HCT116 (cell line): ENCODE measurements at regions not wholly inside any gene's neighbourhood (a gene's known extent, or its start where the extent isn't known, plus 50 kb on each side); places are given as distances from the start of the nearest gene placed in this dataset.

Experiments
- ATAC-seq: fragments of 200-7000 bp; cut with Tn5 transposase; 2 replicates; pipeline ENCODE4 v1.9.1; 2020; ENCODE audit warnings: mild to moderate bottlenecking, moderate library complexity
- BruUV-seq: library from RNA; stranded (reverse); fragments of 400-500 nt; replicated peaks from 2 replicates; lab custom pipeline; 2021; lab: Mats Ljungman, UMichigan
- CTCF ChIA-PET: fragments of 300-600 bp; sonication (Branson Sonifier 250); formaldehyde crosslinking; loops from one replicate; lab custom pipeline; 2021; ENCODE audit warnings: antibody characterized with exemption; lab: Charles Lee
- POLR2A ChIA-PET: fragments of 300-600, 350-600 bp; sonication (Branson Sonifier 250); formaldehyde crosslinking; loops from one replicate; lab custom pipeline; 2021; ENCODE audit warnings: antibody characterized with exemption; lab: Charles Lee
- RAD21 ChIA-PET, 2 experiments: fragments of 300-600 bp; sonication (Branson Sonifier 250); formaldehyde crosslinking; loops; one replicate each; lab custom pipeline; 2023; ENCODE audit warnings: low total read pairs in 2 of 2; ENCODE audit not compliant: uncharacterized antibody in 2 of 2, unreplicated experiment in 2 of 2, low non-redundant PET in 1 of 2; lab: Charles Lee
- DNase-seq: peaks from one replicate; pipeline ENCODE4 v3.0.0-alpha.2; 2010; ENCODE audit warnings: low read depth, low spot score
- H2AFZ ChIP-seq: fragments of 200-600 bp; shearing (Covaris generic), sonication (generic); 2 replicates; pipeline ENCODE4 v1.6.1; 2017; ENCODE audit warnings: low read depth, mixed run types, mixed read lengths, antibody characterized with exemption, low read length; ENCODE audit not compliant: poor library complexity, severe bottlenecking
- H3K27ac ChIP-seq: 2 replicates; pipeline ENCODE4 v1.5.1; 2012; ENCODE audit warnings: low read depth, low read length
- H3K27me3 ChIP-seq: fragments of 200-600 bp; sonication (generic); 2 replicates; pipeline ENCODE4 v1.6.1; 2016; ENCODE audit warnings: mixed run types, low read length, mixed read lengths; ENCODE audit not compliant: insufficient read depth
- H3K36me3 ChIP-seq, 2 experiments: fragments of 200-500 bp in 1 of 2; fragments of 200-600 bp in 1 of 2; sonication (Bioruptor generic) in 1 of 2; sonication (generic) in 1 of 2; 2 replicates each; pipeline versions ENCODE4 v1.5.1 to v1.6.1; 2014 to 2016; ENCODE audit warnings: low read length in 2 of 2, inconsistent platforms in 1 of 2, mixed read lengths in 1 of 2, mixed run types in 1 of 2; ENCODE audit not compliant: insufficient read depth in 2 of 2, control insufficient read depth in 1 of 2
- H3K4me1 ChIP-seq, 2 experiments: fragments of 200-600 bp in 1 of 2; sonication (generic) in 1 of 2; 2 replicates each; pipeline versions ENCODE4 v1.5.1 to v1.6.1; 2012 to 2017; ENCODE audit warnings: low read length in 2 of 2, inconsistent platforms in 1 of 2, mild to moderate bottlenecking in 1 of 2, mixed read lengths in 1 of 2, mixed run types in 1 of 2, moderate library complexity in 1 of 2; ENCODE audit not compliant: insufficient read depth in 2 of 2, control insufficient read depth in 1 of 2
- H3K4me2 ChIP-seq: fragments of 200-600 bp; sonication (generic); 2 replicates; pipeline ENCODE4 v1.6.1; 2017; ENCODE audit warnings: mixed run types, low read length, mixed read lengths
- H3K4me3 ChIP-seq, 2 experiments: fragments of 200-600 bp in 1 of 2; sonication (generic) in 1 of 2; replicated peaks in 1 of 2; 2 replicates each; pipeline ENCODE4 v1.5.1; 2011 to 2016; ENCODE audit warnings: low read length in 2 of 2, control low read depth in 1 of 2, low read depth in 1 of 2, mild to moderate bottlenecking in 1 of 2, mixed read lengths in 1 of 2, mixed run types in 1 of 2
- H3K79me2 ChIP-seq: fragments of 200-600 bp; sonication (generic); 2 replicates; pipeline ENCODE4 v1.6.1; 2017; ENCODE audit warnings: mild to moderate bottlenecking, mixed run types, low read length, moderate library complexity, mixed read lengths; ENCODE audit not compliant: insufficient read depth
- H3K9ac ChIP-seq: fragments of 200-600 bp; sonication (generic); 2 replicates; pipeline ENCODE4 v1.6.1; 2016; ENCODE audit warnings: low read length, mixed read lengths
- H3K9me2 ChIP-seq: fragments of 200-600 bp; sonication (generic), shearing (Covaris generic); 2 replicates; pipeline ENCODE4 v1.6.1; 2017; ENCODE audit warnings: mixed run types, mild to moderate bottlenecking, moderate library complexity; ENCODE audit not compliant: insufficient read depth
- H3K9me3 ChIP-seq, 2 experiments: fragments of 200-500 bp in 1 of 2; fragments of 200-600 bp in 1 of 2; sonication (Bioruptor generic) in 1 of 2; sonication (generic) in 1 of 2; 2 replicates each; pipeline ENCODE4 v1.6.1; 2014 to 2017; ENCODE audit warnings: low read length in 2 of 2, mixed read lengths in 2 of 2, inconsistent platforms in 1 of 2, low read depth in 1 of 2, mild to moderate bottlenecking in 1 of 2, mixed run types in 1 of 2, moderate library complexity in 1 of 2; ENCODE audit not compliant: control insufficient read depth in 1 of 2, insufficient read depth in 1 of 2
- H4K20me1 ChIP-seq: fragments of 200-600 bp; sonication (generic), shearing (Covaris generic); 2 replicates; pipeline ENCODE4 v1.6.1; 2017; ENCODE audit warnings: mixed run types, mild to moderate bottlenecking, moderate library complexity; ENCODE audit not compliant: insufficient read depth
- CBX3 ChIP-seq: IDR thresholded peaks from 2 replicates; pipeline ENCODE4 v1.6.1; 2012; ENCODE audit warnings: low read depth
- CEBPB ChIP-seq: IDR thresholded peaks from 2 replicates; pipeline ENCODE4 v1.6.1; 2012; ENCODE audit warnings: low read depth
- EGR1 ChIP-seq: IDR thresholded peaks from 2 replicates; pipeline ENCODE4 v1.6.1; 2012; ENCODE audit warnings: low read depth
- EZH2 ChIP-seq: fragments of 200-600 bp; sonication (generic); IDR thresholded peaks from 2 replicates; pipeline ENCODE4 v1.6.1; 2017; ENCODE audit warnings: antibody characterized with exemption, mixed run types
- EZH2phosphoT487 ChIP-seq: fragments of 200-600 bp; IDR thresholded peaks from 2 replicates; pipeline ENCODE4 v1.6.1; 2018; ENCODE audit warnings: antibody characterized with exemption, borderline replicate concordance
- FOSL1 ChIP-seq: IDR thresholded peaks from 2 replicates; pipeline ENCODE4 v1.6.1; 2012; ENCODE audit warnings: low read depth
- JUND ChIP-seq: IDR thresholded peaks from 2 replicates; pipeline ENCODE4 v1.6.1; 2012
- POLR2AphosphoS5 ChIP-seq: IDR thresholded peaks from 2 replicates; pipeline ENCODE4 v1.6.1; 2011; ENCODE audit warnings: mild to moderate bottlenecking, low read depth, low read length, moderate library complexity
- RAD21 ChIP-seq: IDR thresholded peaks from 2 replicates; pipeline ENCODE4 v1.6.1; 2012; ENCODE audit warnings: low read depth, mild to moderate bottlenecking
- SIN3A ChIP-seq: IDR thresholded peaks from 2 replicates; pipeline ENCODE4 v1.6.1; 2012; ENCODE audit warnings: low read depth
- SP1 ChIP-seq: IDR thresholded peaks from 2 replicates; pipeline ENCODE4 v1.6.1; 2012; ENCODE audit warnings: low read depth
- intact Hi-C: fragments of 100-400 bp; cut with micrococcal nuclease; formaldehyde crosslinking; loops from 2 replicates; pipeline ENCODE4 v1.10.0; 2022
- TF ChIP-seq, protein P1 (sequence below): IDR thresholded peaks from 2 replicates; pipeline ENCODE4 v1.6.1; 2012; ENCODE audit warnings: low read depth
- TF ChIP-seq, protein P2 (sequence below): IDR thresholded peaks from 2 replicates; pipeline ENCODE4 v1.6.1; 2012
- TF ChIP-seq, protein P3 (sequence below): IDR thresholded peaks from 2 replicates; pipeline ENCODE4 v1.6.1; 2011; ENCODE audit warnings: mild to moderate bottlenecking, low read length, moderate library complexity; ENCODE audit not compliant: insufficient replicate concordance; ENCODE audit errors: extremely low read depth
- TF ChIP-seq, protein P4 (sequence below), 3 experiments: fragments of 200-600 bp in 1 of 3; sonication (generic) in 1 of 3; IDR thresholded peaks in 2 of 3; conservative IDR thresholded peaks in 1 of 3; 2 replicates each; pipeline ENCODE4 v1.5.1; 2012 to 2017; ENCODE audit warnings: low read depth in 2 of 3, low read length in 2 of 3, antibody characterized with exemption in 1 of 3, borderline replicate concordance in 1 of 3, control low read depth in 1 of 3, mild to moderate bottlenecking in 1 of 3, mixed read lengths in 1 of 3, mixed run types in 1 of 3, moderate library complexity in 1 of 3; ENCODE audit not compliant: insufficient read depth in 1 of 3
- TF ChIP-seq, protein P5 (sequence below): IDR thresholded peaks from 2 replicates; pipeline ENCODE4 v1.6.1; 2012

DNA sequence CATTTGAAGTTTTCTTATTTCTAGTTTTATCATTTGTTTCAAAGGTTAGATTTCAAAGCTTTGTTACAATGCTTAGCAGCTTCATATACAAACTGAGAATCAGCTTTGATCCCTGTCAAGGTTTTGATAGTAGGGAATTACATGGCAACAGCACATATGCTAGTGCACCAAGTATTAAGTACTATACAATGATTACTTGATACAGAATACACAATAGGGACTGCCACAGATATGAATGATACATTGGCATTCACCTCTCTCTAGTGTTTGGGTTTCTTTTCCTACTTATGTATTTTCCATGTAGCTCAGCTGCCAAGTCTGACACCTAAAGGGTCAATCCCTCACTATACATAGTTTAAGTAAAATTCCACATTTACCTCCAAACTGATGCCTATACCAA, 344.0 kb downstream of the FAT4 start:
- no peak overlapping the region for H3K4me3 ChIP-seq
- no peaks in the 10 kb centered on the region for H3K79me2 ChIP-seq
- no TSS peak for BruUV-seq
- RAD21 ChIA-PET, result no interaction called here
- no peaks in the 10 kb centered on the region for H3K9me3 ChIP-seq
- H3K4me2 ChIP-seq, result no peak overlapping the region
- intact Hi-C loops, result no loop called here
- H3K27ac ChIP-seq, result no peak overlapping the region
- H3K9ac ChIP-seq, result no peak overlapping the region
- CTCF ChIA-PET, result no interaction called here
- H4K20me1 ChIP-seq, result no peaks in the 10 kb centered on the region
- DNase-seq (no peak), ATAC-seq (no peak)
- H2AFZ ChIP-seq, result no peak overlapping the region
- H3K27me3 ChIP-seq, result no peaks in the 10 kb centered on the region
- POLR2A ChIA-PET, result no interaction called here
- H3K36me3 ChIP-seq, result no peaks in the 10 kb centered on the region
- TF ChIP-seq, protein P1, sequence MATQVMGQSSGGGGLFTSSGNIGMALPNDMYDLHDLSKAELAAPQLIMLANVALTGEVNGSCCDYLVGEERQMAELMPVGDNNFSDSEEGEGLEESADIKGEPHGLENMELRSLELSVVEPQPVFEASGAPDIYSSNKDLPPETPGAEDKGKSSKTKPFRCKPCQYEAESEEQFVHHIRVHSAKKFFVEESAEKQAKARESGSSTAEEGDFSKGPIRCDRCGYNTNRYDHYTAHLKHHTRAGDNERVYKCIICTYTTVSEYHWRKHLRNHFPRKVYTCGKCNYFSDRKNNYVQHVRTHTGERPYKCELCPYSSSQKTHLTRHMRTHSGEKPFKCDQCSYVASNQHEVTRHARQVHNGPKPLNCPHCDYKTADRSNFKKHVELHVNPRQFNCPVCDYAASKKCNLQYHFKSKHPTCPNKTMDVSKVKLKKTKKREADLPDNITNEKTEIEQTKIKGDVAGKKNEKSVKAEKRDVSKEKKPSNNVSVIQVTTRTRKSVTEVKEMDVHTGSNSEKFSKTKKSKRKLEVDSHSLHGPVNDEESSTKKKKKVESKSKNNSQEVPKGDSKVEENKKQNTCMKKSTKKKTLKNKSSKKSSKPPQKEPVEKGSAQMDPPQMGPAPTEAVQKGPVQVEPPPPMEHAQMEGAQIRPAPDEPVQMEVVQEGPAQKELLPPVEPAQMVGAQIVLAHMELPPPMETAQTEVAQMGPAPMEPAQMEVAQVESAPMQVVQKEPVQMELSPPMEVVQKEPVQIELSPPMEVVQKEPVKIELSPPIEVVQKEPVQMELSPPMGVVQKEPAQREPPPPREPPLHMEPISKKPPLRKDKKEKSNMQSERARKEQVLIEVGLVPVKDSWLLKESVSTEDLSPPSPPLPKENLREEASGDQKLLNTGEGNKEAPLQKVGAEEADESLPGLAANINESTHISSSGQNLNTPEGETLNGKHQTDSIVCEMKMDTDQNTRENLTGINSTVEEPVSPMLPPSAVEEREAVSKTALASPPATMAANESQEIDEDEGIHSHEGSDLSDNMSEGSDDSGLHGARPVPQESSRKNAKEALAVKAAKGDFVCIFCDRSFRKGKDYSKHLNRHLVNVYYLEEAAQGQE, result no peak
- TF ChIP-seq CBX3 (no peak), POLR2AphosphoS5 (no peak), RAD21 (no peak), CEBPB (no peak), EZH2 (no peak), SIN3A (no peak), EZH2phosphoT487 (no peak), JUND (no peak), EGR1 (no peak), SP1 (no peak), FOSL1 (no peak)
- TF ChIP-seq, protein P2, sequence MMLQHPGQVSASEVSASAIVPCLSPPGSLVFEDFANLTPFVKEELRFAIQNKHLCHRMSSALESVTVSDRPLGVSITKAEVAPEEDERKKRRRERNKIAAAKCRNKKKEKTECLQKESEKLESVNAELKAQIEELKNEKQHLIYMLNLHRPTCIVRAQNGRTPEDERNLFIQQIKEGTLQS, result no peak
- TF ChIP-seq, protein P3, sequence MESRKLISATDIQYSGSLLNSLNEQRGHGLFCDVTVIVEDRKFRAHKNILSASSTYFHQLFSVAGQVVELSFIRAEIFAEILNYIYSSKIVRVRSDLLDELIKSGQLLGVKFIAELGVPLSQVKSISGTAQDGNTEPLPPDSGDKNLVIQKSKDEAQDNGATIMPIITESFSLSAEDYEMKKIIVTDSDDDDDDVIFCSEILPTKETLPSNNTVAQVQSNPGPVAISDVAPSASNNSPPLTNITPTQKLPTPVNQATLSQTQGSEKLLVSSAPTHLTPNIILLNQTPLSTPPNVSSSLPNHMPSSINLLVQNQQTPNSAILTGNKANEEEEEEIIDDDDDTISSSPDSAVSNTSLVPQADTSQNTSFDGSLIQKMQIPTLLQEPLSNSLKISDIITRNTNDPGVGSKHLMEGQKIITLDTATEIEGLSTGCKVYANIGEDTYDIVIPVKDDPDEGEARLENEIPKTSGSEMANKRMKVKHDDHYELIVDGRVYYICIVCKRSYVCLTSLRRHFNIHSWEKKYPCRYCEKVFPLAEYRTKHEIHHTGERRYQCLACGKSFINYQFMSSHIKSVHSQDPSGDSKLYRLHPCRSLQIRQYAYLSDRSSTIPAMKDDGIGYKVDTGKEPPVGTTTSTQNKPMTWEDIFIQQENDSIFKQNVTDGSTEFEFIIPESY, result no peak
- TF ChIP-seq, protein P4, sequence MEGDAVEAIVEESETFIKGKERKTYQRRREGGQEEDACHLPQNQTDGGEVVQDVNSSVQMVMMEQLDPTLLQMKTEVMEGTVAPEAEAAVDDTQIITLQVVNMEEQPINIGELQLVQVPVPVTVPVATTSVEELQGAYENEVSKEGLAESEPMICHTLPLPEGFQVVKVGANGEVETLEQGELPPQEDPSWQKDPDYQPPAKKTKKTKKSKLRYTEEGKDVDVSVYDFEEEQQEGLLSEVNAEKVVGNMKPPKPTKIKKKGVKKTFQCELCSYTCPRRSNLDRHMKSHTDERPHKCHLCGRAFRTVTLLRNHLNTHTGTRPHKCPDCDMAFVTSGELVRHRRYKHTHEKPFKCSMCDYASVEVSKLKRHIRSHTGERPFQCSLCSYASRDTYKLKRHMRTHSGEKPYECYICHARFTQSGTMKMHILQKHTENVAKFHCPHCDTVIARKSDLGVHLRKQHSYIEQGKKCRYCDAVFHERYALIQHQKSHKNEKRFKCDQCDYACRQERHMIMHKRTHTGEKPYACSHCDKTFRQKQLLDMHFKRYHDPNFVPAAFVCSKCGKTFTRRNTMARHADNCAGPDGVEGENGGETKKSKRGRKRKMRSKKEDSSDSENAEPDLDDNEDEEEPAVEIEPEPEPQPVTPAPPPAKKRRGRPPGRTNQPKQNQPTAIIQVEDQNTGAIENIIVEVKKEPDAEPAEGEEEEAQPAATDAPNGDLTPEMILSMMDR (IDR thresholded peaks at IDR 0.05 in 2 of 3, conservative IDR thresholded peaks at IDR 0.05 in 1 of 3; ENCODE audit: borderline replicate concordance in 1 of 3, insufficient read depth in 1 of 3, low read depth in 2 of 3, low read length in 2 of 3), result no peak
- TF ChIP-seq, protein P5, sequence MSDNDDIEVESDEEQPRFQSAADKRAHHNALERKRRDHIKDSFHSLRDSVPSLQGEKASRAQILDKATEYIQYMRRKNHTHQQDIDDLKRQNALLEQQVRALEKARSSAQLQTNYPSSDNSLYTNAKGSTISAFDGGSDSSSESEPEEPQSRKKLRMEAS, result no peak
- no peaks in the 10 kb centered on the region for H3K4me1 ChIP-seq
- no peaks in the 10 kb centered on the region for H3K9me2 ChIP-seq
